ENCODE measurements at regions not wholly inside any gene's neighbourhood (a gene's known extent, or its start where the extent isn't known, plus 50 kb on each side); places are given as distances from the start of the nearest gene placed in this dataset.
"Not testable (repeated sequence)": the region's sequence is repeated elsewhere in the genome, so short reads cannot be mapped to it uniquely, and the experiment has no call there.

DNA sequence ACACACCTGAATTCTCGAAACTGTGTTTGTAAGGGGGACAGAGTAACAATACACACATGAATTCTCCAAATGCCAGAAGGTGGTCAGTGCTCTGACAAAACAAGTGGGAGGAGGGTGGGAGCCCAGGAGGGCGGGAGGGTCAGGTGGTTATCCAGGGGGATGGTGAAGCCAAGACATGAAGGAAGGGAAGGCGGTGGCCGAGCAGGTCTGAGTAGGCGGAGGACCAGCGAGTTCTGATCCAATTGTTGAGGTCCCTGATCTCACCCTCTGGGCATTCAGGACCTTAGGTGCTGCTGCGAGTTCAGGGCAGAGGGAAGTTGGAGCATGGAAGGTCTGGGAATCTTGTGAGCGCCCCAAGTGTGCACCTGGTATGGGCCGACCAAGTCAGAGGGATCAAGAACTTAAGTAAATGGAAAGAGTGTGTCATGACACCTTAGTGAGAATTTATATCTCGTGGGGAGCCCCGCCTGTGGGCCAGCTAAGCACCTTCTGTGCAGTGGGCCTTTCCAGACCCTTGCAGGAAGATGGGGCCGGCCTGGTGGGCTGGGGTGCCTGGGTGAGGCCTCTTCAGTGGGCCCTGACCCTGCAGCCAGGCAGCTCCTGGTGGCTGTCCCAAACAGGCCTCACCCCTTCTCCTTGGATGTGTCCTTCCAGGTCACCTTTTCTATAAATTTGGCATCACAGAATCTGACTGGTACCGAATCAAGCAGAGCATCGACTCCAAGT, 86.1 kb downstream of the NPIPB11 start:
- CTCF ChIA-PET, result no interaction called here
- DNase-seq (ENCODE audit: extremely low spot score), result no peak
- TF ChIP-seq, protein P1, sequence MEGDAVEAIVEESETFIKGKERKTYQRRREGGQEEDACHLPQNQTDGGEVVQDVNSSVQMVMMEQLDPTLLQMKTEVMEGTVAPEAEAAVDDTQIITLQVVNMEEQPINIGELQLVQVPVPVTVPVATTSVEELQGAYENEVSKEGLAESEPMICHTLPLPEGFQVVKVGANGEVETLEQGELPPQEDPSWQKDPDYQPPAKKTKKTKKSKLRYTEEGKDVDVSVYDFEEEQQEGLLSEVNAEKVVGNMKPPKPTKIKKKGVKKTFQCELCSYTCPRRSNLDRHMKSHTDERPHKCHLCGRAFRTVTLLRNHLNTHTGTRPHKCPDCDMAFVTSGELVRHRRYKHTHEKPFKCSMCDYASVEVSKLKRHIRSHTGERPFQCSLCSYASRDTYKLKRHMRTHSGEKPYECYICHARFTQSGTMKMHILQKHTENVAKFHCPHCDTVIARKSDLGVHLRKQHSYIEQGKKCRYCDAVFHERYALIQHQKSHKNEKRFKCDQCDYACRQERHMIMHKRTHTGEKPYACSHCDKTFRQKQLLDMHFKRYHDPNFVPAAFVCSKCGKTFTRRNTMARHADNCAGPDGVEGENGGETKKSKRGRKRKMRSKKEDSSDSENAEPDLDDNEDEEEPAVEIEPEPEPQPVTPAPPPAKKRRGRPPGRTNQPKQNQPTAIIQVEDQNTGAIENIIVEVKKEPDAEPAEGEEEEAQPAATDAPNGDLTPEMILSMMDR (IDR thresholded peaks at IDR 0.05; ENCODE audit: control extremely low read depth, extremely low read depth, low read depth, missing control alignments), result no peak
- POLR2A ChIA-PET, result no interaction called here

- ChIA-PET POLR2A (no interaction called here), CTCF (no interaction called here)
- no peak for DNase-seq (ENCODE audit: extremely low spot score)
- TF ChIP-seq, protein P1 (IDR thresholded peaks at IDR 0.05; ENCODE audit: control extremely low read depth, extremely low read depth, low read depth, missing control alignments), result no peak
These were observed 86.8 kb downstream of the NPIPB11 start for GRCh38 chr16:29319726-29320125.

GRCh38 chr16:29318561-29318968, 87.9 kb downstream of the NPIPB11 start:
- DNase-seq (ENCODE audit: extremely low spot score); CTCF ChIA-PET; POLR2A ChIA-PET: not testable (repeated sequence)

DNA sequence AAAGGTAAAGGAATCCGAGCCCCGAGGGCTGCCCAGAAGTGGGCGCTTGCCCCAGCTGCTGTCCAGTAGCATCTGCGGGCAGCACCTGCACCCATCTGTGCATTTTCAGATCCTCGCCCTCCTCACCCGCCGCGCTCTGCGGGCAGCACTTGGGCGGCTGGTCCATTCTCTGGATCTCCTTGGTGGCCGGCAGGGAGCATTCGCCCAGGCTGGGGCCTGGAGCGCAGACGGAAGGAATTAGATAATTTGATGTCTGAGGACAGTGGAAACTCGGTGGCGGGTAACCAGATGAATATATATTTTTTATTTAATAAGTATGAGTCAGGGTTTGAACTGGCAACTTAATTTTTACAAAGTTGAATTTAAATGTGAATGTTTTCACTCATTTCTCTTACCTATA, 88.5 kb downstream of the NPIPB11 start:
- TF ChIP-seq, protein P1 (IDR thresholded peaks at IDR 0.05; ENCODE audit: control extremely low read depth, extremely low read depth, low read depth, missing control alignments), result no peak
- ChIA-PET CTCF (no interaction called here), POLR2A (no interaction called here)
- no peak for DNase-seq (ENCODE audit: extremely low spot score)

DNA sequence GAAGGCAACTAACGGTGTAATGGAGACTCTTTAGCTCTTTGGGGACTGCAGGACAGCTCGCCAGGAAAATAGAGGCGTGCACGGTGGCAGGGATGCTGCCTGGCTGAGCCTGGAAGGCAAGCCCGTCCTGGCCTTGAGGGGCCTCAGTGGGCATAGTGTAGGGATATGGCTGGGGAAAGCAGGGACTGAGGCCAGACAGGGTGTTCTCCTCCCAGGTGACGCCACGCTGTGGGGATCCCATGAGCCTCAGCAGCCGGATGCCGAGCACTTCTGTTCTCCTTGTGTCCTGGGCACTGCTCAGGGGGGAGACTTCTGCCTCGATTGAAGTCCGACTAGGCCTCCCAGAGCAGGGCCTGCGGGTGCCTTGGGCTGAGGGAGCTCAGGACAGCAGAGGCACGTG, 89.2 kb downstream of the NPIPB11 start:
- DNase-seq (ENCODE audit: extremely low spot score), result no peak
- ChIA-PET CTCF (no interaction called here), POLR2A (no interaction called here)
- TF ChIP-seq, protein P1 (IDR thresholded peaks at IDR 0.05; ENCODE audit: control extremely low read depth, extremely low read depth, low read depth, missing control alignments), result no peak

DNA sequence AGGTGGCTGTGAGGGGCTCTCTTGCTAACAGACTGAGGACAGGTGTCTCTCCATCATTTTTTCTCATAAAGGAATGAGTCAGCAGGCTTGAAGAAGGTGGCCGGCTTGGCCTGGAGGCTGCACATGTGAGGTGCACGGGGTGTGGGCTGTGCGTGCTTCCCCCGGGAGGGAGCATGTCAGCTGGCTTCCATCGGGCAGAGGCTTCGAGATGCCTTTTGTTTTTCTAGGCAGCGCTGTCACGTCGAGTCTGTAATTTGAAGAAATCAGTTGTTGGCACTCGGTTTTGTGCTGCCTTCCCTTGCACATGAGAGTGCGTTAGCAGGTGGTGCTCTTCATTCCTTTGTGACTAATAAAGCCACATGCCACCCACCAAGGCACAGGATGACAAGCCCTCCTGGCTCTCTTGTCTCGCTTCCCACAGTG, 89.7 kb downstream of the NPIPB11 start:
- TF ChIP-seq, protein P1 (IDR thresholded peaks at IDR 0.05; ENCODE audit: control extremely low read depth, extremely low read depth, low read depth, missing control alignments), result no peak
- no peak for DNase-seq (ENCODE audit: extremely low spot score)
- ChIA-PET CTCF (no interaction called here), POLR2A (no interaction called here)

GRCh38 chr16:29315916-29316517, 90.5 kb downstream of the NPIPB11 start:
- no peak for DNase-seq (ENCODE audit: extremely low spot score)
- ChIA-PET POLR2A (no interaction called here), CTCF (no interaction called here)
- TF ChIP-seq, protein P1 (IDR thresholded peaks at IDR 0.05; ENCODE audit: control extremely low read depth, extremely low read depth, low read depth, missing control alignments), result no peak

Data from GM10248 (cell line).